ENCODE measurements at regions not wholly inside any gene's neighbourhood (a gene's known extent, or its start where the extent isn't known, plus 50 kb on each side); places are given as distances from the start of the nearest gene placed in this dataset.
"Not testable (repeated sequence)": the region's sequence is repeated elsewhere in the genome, so short reads cannot be mapped to it uniquely, and the experiment has no call there.

GRCh38 chrX:69431420-69431819 is 72.7 kb upstream of the NALF2 start:
- DNase-seq: no peak

DNA sequence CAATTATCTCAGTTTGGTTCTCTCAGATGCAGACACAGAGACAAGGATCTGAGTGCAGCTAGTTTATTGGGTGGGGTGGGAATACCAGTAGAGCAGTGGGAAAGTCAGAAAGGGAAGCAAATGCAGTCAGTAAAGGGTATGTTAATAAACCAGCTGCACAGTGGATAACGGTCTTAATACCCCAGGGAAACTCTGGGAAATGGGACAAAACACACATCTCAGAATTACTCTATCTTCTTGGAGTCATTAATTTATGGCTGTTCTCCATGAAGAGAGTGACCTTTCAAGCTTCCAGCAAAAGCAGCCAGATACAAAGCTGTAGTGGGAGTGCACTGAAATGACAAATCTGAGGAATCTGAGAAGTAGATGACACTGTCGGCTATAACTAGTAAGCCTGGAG is 73.3 kb upstream of the NALF2 start:
- no peak for DNase-seq

GRCh38 chrX:69429339-69430015 is 74.6 kb upstream of the NALF2 start:
- DNase-seq: no peak

GRCh38 chrX:69428216-69428615 is 75.9 kb upstream of the NALF2 start:
- no peak for DNase-seq

DNA sequence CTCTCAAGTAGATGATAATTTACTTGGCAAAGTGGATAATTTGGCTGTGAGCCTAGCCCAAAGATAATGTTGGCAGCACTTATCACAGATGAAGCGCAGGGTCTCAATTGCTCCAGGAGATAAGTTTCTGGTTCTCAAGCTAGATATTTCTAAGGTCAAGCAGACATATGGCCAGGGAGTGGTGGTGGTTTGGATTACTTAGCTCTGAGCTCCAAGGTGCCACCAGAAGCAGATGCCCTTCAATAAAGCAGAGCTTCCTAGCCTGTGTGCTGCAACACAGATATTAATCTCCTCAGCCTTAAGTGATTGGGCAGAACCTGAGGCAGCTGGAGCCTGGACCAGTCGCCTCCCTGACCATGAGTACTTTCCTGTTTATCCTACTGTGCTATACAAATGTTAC is 79.2 kb upstream of the NALF2 start:
- no peak for DNase-seq

DNA sequence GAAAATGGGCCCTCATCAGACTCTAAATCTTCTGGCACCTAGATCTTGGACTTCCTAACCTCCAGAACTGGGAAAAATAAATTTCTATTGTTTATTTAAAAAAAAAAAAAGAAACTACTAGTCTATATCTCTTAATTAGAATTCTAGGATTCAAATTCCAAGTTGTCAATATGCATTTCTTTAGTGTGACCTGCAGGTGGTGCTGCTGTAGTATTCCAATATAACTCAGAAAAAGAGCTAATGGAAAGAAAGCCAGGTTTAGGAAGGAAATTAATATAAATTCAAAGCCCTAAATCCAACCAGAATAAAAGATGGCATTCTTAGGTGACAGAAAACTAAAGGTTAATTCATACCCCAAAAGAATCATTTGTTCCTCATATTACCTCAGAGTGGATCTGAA is 80.0 kb upstream of the NALF2 start:
- no peak for DNase-seq

GRCh38 chrX:69422208-69422607 is 81.9 kb upstream of the NALF2 start:
- DNase-seq: not testable (repeated sequence)

- DNase-seq: no peak
These were observed 88.4 kb upstream of the NALF2 start for GRCh38 chrX:69415698-69416097.

DNA sequence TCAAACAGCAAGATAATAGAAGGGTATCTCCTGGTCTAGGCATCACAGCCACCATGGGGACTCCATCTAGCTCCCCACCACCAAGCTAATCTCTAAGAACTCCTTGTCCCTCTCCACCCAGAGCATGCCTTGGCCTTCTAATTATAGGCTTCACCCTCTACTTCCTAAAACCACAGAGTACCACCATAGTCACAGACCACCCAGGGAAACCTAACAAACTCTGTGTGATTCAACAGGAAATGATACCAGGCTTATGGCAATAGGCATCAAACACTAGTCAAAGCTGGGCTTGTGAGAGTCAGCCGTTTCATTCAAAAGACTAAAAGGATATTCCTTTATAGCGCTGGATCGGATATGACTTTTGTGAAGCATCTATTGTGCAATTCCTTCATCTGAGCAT is 91.5 kb upstream of the NALF2 start:
- no peak for DNase-seq

GRCh38 chrX:69398881-69399280 is 105.2 kb upstream of the NALF2 start:
- no peak for DNase-seq

DNA sequence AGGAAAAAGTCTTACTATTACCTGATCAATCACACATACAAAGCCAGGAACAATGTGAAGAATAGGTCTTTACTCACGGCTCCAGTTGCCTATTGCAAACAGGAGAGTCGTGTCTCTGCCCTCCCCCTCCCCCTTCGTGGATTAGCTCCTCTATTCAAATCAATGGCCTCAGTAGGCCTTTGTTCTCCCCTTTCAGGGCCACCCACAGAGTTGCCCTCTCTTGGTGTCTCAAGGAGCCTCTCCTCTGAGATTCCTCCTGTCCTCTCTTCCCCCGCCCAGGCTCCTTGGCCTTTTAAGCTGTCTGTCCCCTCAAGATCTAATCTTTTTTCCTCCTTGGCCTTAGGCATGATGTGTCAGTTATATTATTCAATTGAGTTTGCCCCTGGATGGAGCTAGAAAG is 107.2 kb upstream of the NALF2 start:
- no peak for DNase-seq

DNA sequence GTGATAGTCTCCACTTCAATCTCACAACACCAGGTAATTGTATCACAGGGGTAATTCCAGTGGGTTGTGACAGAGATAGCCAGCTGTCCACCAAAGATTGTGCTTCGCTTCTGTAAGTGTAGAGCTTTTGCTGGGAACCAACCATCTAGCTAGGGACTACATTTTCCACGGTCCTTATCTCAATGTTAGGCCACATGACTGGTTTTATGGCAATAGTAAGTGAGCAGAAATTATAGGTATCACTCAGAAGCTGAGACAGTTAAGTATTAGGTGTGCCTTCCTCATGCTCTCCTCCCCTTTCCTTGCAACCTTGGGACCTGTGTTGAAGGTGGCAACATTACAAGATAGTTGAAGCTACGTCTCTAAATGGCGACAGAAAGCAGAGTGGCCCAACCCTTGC is 108.8 kb upstream of the NALF2 start:
- DNase-seq: no peak

- no peak for DNase-seq
These were observed 115.0 kb upstream of the NALF2 start for GRCh38 chrX:69389101-69389501.

GRCh38 chrX:69388526-69388925 is 115.6 kb upstream of the NALF2 start:
- DNase-seq: no peak

DNA sequence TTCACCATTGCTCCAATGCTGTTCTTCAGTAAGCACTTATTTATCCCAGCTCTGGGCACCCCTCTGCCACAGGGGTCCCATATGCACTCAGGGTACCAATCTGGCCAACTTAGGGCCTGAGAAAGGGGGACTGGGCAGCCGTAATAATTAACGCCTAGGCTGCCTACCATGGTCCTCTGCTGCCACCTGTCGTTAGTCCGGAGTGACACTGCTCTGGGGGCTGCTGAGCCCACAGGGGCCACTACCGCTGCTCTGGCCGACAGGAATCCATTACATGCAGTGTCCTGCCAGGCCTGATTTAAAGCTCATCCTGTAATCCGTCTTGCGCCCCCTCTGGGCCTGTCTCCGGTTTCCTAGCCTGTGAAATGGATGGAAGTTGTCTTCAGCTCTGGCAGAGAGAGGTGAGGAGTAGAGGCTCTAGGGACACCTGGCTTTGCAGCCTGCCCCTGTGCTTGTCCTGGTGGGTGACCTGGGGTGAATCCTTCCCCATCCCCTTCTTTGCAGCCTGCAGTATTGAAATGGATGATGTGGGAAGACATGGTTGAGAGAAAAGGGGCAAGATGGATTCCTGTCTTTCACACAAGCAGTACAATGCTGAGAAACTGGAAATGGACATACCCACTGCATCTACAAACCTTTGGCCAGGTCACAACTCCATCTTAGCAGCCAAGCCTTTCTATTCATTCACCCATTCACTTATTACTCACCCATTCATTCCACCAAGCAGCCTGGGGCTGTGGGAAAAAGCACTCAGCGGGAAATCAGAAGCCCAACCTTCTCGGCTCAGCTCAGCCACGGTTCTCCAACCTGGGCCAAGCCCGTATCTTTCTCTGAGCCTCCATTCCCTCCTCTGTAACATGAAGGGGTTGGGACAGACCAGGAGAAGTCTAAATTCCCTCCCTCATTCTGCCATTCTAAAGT is 116.3 kb upstream of the NALF2 start:
- peak; percentile 20 to 26 for DNase-seq

DNA sequence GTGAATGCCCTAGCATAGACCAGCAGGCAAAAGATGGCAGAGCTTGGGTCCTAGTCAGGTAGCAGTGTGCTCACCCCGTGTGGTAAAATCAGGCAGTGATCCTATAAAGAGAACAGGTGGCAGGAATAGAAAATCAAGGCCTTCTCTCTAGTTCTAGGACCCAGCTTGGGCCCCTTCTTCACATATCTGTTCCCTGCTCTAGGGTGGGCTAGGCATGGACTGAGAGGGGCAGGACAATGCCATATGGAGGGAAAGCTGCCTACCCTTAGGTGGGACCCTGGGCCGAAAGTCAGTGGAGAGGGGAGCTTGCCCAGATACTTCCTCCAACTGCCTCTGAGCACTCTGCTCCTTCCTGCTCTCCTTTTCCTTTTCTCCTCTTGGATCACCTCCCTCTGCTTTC is 117.4 kb upstream of the NALF2 start:
- no peak for DNase-seq

DNA sequence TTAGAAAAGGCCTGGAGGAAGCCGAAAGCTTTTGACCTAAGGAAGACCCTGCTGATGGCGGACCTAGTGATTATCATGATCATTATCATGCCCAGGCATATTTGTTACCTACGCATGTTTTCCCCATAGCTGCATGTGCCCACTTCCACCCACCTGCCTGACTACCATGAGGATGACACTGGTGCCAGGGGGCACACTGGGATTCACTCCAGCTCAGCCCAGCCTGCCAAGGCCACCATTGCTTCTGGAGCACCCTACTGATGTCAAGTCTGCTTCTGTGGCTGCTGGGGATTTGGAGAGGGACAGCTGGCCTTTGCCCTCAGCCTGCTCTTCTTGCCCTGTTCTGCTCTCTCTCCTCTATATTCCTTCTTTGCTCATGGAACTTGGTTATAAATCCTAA is 124.7 kb upstream of the NALF2 start:
- DNase-seq: no peak

GRCh38 chrX:69374569-69374968 is 129.6 kb upstream of the NALF2 start:
- DNase-seq: no peak

GRCh38 chrX:69372435-69372834 is 131.7 kb upstream of the NALF2 start:
- DNase-seq: no peak

DNA sequence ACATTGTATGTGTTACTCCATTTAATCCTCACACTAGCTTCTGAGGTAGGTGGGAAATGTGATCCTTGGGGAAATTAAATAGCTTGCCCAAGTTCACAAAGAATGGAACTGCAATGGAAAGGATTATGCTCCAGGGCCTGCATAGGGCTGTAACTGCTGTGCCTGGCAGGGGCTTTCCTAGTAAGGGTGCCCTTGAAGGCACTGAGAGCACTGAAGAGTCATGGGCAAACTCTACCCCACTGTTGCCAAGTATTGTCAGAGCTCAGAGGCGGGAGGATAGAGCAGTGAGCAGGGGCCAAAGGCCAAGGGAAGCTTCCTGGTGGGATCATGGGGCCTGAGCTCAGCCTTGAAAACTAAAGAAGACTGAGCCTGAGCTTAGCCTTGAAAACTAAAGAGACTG is 133.0 kb upstream of the NALF2 start:
- no peak for DNase-seq

GRCh38 chrX:69369999-69370398 is 134.1 kb upstream of the NALF2 start:
- DNase-seq: no peak

DNA sequence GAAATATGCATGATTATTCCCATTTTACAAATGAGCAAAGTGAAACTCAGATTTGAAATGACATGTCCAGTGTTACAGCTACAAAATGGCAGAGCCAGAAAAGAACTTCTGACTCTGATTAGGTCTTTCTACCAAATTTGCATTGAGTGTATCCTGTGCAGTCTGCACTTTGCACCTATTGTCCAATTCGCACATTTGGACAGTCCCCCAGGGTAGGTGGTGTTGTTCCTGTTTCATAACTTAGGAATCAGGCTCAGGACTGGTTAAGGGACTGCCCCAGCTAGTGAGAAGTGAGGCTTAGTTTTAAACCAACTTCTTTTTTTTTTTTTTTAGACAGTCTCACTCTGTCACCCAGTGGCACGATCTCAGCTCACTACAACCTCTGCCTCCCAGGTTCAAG is 137.9 kb upstream of the NALF2 start:
- DNase-seq: no peak

- no peak for DNase-seq
These were observed 138.4 kb upstream of the NALF2 start for GRCh38 chrX:69365755-69366154.

- DNase-seq: no peak
These were observed 138.8 kb upstream of the NALF2 start for GRCh38 chrX:69365349-69365748.

DNA sequence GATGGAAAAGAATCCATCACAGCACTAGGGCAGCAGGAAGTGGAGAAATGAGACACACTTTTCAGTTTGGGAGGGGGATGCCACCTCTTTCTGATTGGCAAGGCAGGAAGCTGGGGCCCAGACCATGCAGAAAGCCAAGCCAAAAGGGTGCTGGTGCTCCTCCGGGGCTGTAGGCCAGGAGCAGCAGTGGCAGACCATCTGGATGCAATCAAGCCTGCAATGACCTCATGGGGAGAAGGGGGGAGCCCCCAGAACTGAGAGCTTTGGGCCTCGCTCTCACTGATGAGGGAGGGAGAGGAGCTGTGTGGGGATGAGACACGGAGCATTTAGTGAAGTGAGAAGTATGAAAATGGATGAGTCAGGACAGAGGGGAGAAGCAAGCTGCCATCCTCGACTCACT is 141.3 kb upstream of the NALF2 start:
- DNase-seq: no peak
